Posterior vena cava (tissue), 2 donors: ENCODE measurements at regions not wholly inside any gene's neighbourhood (a gene's known extent, or its start where the extent isn't known, plus 50 kb on each side); places are given as distances from the start of the nearest gene placed in this dataset.
A peak's percentile ranks its signal among the peaks of the same experiment; 100 is the strongest.

Experiments
- DNase-seq: peaks from one replicate; pipeline ENCODE4 v3.0.0-alpha.2; 2020; ENCODE audit warnings: low spot score
- intact Hi-C, 2 donors: fragments of 100-400 bp; cut with DNase I; formaldehyde crosslinking; loops; one replicate each; pipeline versions ENCODE4 v1.14.1 to v1.14.2; 2022 to 2023
- donor health status: DM: yes; HTN: yes; CAD: no.
- donor health status: DM: yes; HTN: yes; CAD: no.

DNA sequence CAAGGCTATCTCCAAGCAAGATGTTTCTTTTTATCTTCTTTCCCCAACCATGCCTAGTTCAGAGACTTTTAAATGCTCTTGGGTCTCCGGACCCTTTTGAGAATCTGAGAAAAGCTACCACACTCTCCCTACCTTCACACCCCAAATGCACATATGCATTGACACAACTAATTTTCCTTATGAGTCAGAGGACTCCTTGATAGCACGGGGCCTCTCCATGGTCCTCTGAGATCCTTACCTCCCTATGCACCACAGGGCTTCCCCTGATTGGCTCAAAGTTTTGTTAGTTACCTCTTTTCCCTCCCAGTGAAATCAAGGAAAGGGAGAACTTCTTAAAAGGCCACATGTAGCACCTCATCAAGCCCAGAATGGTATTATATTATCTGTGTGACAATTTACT lies 86.8 kb upstream of the ATP6AP2 start:
- no peak for DNase-seq
- intact Hi-C loops, result no loop called here

DNA sequence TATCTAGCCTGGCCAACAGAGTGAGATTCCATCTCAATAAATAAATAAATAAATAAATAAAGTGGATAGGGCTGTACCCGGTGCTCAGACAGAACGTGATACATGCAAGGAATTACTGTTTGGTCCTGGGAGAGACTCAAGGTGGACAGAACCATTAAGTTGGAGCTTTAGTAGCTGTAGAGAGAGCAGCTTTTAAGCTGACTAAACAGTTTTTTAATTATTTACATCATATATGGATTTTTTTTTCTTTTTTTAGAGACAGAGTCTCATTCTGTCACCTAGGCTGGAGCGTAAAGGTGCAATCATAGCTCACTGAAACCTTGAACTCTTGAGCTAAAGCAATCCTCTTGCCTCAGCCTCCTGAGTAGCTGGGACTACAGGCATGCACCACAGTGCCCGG lies 92.5 kb upstream of the ATP6AP2 start:
- DNase-seq, result no peak
- intact Hi-C loops, result no loop called here

DNA sequence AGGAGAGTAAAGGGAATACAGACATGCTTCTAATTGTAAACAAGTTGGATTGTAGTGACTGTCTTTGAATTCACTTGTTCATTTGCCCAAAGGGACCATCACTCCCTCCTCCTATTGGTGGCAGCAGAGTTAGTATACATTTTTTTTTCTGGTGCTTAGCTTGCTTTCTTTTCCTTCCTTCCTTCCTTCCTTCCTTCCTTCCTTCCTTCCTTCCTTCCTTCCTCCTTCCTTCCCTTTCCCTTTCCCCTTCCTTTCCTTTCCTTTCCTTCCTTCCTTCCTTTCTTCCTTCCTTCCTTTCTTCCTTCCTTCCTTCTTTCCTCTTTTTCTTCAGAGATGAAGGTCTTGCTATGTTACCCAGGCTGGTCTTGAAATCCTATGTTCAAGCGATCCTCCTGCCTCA lies 94.8 kb upstream of the ATP6AP2 start:
- DNase-seq, result no peak
- intact Hi-C loops, result no loop called here

DNA sequence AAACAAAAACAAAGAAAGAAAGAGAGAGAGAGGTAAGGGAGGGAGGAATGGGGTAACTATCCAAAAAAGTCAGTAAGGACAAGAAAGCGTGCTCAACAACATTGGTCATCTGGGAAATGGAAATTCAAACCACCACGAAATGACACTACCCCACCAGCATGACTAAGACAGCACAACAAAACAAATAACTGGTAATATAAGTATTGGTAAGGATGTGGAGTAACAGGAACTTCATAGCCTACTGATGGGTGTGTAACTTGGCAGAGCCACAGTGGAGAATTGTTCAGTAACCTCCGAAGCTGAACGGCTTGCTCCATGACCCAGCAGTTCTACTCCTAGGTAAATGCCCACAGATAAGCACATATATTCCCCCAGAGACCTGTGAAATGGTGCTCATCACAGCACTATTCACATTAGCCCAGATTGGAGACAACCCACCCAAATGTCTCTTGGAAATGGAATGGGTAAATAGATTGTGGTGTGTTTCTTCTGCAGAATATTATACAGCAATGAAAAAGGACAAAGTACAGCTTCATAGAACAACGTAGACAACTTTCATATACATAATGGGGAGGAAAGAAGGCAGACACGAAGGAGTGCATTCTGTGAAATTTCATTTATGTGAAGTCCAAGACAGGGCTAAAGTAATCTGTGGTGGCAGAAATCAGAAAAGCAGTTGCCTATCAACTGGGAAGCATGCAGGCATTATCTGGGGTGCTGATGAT lies 95.5 kb upstream of the ATP6AP2 start:
- DNase-seq, result no peak
- intact Hi-C loops, result no loop called here

DNA sequence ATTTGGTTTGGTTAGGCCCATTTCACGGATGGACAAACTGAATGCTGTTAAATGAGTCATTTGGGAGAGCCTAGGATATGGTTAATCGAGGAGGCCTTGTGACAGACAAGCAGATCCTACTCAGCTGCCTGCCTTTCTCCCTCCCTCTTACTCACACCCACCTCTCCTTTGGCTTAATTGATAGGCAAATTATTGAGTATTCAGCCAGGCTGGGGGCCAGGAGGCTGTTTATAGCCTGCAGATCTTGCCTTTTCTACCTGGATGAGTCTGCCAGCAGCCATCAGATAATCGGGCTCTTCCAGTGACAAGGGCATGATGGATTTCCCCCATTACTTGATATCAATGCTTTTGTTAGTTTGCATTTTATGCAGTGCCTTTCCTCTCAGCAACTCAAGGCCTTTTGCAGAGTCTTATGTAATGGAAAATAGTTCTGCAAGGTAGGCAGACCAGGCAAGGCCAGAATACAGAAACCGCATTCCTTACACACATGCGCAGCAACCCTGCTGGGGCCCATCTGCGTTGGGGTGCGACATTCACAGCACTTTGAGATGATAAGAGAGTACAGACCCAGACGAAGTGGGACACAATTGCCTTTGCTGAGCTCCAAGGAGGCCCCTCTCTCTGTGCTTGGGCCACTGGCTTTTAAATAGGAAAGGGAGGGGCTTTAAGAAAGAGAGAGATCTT lies 96.2 kb upstream of the ATP6AP2 start:
- no peak for DNase-seq
- intact Hi-C loops, result no loop called here

DNA sequence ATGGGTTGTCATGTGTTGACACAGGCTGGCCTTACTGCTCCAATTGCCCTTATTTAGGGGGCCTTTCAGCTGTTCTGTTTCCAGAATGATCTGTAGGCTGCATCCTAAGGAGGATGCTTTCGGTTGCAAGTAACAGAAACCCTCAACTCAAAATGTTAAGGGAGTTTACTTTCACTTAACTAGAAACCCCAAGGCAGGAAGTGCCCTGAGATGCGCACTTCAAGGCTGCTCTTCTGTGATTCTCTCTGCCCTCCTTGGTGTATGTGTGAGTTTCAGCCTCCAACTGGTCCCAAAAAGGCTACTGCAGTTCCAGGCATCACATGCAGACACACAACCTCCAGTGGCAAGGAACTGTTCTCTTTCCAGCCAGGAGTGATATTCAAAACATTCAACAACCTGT lies 97.3 kb upstream of the ATP6AP2 start:
- intact Hi-C loops, result no loop called here
- no peak for DNase-seq

DNA sequence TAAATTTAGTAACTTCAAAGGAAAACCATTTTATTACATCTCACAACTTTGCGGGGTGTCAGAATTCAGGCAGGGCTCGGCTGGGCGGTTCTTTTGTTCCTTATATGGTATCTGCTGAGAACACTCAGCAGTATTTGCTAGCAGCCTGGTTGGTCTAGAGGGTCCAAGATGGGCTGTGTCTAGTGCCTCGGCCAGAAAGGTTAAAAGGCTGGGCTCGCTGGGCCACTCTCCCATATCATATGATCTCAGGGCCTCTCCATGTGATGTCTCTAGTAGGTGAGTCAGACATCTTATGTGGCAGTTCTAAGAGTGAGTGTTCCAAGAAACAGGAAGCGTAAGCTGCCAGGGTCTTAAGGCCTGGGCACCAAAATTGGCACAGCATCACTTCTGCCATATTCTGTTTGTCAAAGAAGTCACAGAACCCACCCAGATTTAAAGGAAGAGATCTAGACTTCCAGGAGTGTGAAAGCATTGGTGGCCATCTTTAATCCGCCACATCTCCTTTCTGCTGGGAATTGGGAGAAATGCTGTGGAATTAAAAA lies 100.9 kb upstream of the ATP6AP2 start:
- DNase-seq, result no peak
- intact Hi-C loops, result no loop called here

DNA sequence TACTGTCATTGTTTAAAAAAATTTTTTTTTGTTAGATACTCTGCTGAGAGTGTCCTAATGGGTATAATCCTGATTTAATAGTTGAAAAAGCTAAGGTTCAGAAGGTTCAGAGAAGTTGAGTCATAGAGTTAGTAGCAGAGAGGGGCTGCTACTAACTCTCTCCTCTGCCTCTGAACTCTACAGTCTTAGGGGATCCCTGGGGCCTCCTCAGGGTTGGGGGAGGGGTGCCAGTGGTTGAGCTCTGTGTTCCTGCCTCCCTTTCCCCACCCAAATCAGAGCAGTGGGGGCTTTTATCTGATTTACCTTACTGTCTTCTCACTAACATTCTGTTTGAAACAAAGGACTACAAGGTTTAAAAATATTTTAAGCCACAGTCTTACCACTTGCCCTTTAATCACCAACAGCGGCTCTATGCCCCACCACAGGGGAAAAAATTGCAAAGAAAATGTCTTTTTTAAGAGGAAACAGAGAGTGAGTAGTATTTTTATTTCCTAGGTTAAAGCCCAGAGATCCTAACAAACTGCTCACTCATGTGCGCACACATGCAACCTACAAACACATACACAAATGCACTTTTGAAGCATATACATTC lies 102.2 kb upstream of the ATP6AP2 start:
- no peak for DNase-seq
- intact Hi-C loops, result no loop called here

DNA sequence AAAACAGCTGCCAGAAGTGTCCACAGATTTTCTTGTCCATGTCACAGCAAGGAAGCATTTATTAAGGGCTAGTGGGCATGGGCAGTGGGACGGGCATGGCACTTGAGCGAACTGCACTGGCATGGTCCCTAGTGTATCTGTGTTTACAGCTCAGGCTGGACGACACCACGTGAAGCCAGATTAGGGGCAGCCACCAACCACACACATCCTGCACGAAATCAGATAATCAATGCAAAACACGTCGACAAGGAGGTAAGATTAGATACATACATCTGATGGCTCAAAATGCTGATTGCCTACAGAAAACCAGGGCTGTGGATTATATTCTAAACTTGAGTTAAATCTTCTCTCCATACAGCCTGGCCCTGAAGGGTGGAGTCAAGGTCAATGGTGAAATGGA lies 103.8 kb upstream of the ATP6AP2 start:
- DNase-seq, result no peak
- intact Hi-C loops, result no loop called here

DNA sequence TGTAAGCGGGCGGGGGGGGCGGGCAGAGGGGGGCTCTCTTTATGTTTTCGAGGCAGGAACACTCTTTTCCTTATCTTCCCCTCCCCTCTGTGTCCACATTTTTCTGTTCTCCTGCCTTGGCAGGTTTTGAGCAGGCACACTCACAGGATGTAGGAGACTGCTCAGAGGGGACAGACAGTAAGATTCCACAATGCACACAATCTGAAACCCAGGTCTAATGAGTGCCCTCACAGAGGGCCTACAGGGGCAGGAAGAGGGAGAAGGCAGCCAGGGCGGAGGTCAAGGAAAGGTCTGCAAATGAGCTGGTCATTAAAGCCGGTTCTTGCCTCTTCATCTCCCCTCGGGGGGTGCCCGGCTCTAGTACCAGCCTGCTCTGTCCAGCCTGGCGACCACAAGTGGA lies 106.1 kb upstream of the ATP6AP2 start:
- intact Hi-C loops, result no loop called here
- DNase-seq, result no peak

DNA sequence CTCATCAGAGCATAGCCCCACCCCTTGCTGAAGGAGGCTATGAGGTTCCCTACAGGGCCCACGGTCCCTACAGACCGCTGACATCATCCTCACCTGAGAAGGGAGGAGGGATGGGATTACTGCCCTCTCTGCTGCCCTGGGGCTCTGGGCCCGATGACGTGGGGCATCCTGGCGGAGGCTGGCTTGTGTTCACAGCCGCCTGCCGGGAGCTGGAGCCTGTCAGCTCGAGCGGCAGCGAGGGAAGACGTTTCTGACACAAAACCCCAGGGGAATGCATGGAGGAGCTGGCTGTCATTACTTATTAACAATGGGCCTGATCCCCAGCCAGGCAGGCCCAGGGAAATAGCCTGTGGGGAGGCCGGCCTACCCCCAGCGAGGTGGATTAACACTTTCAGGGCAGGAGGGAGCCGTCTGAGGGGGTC lies 106.6 kb upstream of the ATP6AP2 start:
- DNase-seq, result no peak
- intact Hi-C loops, result no loop called here

DNA sequence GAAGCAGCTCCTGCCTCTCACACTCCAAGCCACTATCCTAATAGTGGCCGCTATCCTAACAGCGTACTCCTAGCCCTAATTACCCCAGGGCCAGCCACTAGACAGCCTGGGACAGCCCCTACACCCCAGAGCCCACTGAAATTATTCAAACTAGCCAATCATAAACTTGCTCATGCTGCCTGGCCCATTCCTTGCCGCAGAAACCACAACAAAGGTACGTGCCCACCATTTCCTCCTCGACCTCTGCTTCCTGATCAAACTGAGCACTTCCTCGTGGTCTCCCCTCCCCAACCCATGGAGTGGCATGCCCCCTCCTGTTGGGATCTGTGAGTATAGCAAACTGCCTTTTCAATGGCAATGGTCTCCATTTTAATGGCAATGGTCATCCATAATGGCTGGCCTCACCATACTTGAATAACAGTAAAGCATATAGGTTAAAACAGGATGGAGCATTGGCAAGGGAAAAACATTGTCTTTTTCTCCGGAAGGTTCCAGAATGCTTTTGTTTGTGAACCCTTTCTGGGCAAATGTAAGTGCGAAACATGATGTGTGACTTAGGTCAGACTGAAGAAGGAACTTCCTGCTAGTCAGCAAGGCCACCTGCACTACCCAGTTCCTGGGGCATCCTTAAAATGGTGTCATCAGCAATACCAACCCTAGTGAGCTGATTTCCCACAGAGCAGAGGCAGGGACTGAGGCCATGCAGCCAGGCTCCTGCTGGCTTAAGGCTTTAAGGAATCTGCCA lies 107.1 kb upstream of the ATP6AP2 start:
- intact Hi-C loops, result no loop called here
- DNase-seq, result no peak

DNA sequence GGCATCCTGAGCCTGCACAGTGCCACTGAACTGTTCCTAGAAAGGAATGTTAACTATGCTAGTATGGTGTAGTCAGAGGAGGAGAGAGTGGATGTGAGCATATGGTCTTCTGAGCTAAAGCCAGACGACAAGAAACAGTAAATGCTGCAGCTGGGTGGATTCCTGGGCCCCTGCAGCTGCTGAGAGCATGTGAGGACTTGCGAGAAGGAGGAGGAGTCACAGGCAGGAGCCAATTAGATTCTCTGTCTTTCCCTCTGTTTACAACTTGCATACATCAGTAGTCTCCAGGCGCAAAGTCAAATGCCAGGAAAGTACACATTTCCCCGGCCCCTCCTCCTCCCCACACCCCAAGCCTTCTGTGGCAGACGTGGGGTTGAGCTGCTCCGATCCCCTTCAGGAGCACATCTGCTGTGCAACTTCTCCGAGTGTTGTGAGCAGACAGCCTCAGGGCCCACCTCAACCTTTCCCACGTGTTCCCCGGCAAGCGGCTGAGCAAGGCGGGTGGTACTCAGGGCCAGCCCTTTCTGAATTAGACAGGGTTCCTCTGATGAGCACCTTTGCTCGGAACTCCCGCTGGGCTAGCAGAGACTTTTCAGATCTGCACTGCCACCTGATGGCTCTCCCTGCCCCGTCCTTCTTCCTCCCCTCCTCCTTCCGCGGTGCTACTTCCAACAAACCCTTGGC lies 108.7 kb upstream of the ATP6AP2 start:
- DNase-seq, result peak; percentile 46

DNA sequence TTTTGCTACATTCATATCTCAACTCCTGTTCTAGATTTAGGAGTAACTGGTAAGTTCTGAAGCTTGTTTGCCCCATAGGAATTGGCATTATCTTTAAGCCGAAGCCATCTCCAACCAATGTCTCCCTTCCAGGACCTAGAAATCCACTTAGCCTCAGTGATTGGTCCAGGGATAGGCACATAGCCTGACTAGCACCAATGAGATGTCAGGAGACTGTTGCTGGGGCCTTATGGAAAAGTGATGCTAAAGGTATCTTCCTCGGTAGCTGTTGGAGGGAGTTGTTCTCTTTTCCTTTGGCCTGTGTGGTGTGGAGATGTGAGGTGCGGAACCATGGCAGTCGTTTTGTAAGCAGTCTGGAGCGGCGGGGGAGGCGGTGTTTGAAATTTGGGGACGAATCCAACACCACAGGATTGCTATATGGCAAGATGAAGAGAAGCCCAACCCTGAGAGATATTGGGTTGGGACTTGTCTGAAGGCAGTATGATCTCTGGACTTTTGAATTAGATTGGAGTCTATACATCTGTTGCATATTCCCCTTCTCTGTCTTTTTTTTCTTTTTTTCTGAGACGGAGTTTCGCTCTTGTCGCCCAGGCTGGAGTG lies 109.8 kb upstream of the ATP6AP2 start:
- DNase-seq, result no peak
- intact Hi-C loops, result no loop called here

More for the DNA sequence above, 108.7 kb upstream of the ATP6AP2 start:
- intact Hi-C loops, result no loop called here

DNA sequence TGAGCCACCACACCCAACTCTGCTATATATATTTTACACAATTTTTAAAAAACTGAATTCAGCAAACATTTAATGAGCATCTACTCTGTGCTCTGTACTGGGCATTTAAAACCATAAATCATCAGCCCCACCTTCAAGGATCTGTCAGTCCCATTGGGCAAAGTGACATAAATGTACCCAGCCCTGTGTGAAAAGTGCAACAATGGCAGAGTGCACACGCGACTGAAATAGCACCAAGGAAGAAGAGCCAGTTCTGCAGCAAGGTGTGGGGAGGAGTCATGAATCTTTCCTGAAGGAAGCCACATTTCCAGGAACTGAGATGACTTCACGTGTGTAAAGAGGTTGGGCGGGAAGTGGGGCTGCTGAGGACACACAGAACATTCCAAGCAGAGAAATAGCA lies 111.5 kb upstream of the ATP6AP2 start:
- intact Hi-C loops, result no loop called here
- DNase-seq, result no peak

DNA sequence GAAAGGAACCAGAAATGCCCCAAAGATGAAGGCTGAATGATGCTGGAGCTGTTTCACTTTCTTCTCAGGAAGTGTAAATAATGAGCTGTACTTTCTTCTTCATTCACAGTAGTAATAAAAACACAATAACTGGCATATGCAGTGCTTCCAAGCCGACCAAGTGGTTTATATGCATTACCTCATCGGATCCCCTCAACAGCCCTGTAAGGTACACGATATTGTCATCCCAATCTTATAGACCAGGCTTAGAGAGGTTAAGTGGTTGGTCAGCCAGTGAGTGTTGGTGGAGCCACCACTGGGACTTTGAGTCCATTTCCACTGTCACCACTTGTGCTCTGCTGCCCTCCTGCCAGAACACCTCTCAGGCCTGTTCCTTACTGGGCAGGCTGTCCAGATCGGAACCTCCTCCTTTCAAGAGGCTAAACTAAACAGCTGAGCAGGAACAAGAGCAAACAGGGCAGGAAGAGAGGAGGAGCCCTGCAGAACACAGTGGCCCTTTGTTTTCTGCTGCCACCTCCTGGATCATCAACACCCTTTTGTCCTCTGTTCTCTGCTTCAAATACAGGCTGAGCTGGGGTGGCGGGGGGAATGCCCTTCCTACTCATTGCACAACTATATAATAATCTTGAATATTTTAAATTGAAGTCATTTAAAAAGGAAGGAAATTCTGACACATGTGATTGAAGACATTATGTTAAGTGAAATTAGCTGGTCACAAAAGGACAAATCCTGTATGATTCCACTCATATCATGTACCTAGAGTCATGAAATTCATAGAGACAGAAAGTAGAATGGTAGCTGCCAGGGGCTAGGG lies 112.5 kb upstream of the ATP6AP2 start:
- no peak for DNase-seq
- intact Hi-C loops, result no loop called here

DNA sequence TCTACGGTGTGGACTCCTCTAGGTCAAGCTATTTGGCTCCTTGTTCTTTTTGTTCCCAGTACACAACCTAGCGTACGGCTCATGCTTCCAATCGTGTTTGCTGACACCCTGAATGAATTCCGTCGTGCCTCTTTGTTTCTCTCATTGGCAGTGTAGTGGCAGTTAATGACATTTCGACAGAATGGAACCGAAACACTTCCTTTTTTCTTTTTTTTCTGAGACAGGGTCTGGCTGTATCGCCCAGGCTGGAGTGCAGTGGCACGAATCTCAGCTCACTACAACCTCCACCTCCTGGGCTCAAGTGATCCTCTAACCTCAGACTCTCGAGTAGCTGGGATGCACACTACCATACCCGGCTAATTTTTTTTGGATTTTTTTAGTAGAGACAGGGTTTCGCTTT lies 113.3 kb upstream of the ATP6AP2 start:
- intact Hi-C loops, result no loop called here
- no peak for DNase-seq
